H1 (cell line): ENCODE measurements at regions not wholly inside any gene's neighbourhood (a gene's known extent, or its start where the extent isn't known, plus 50 kb on each side); places are given as distances from the start of the nearest gene placed in this dataset.

Source experiments
- CTCF ChIA-PET: fragments of 300-600 bp; sonication (Branson Sonifier 250); formaldehyde crosslinking; loops from one replicate; lab custom pipeline; 2021; ENCODE audit not compliant: partially characterized antibody; lab: Charles Lee
- POLR2A ChIA-PET: fragments of 300-600 bp; sonication (Branson Sonifier 250); formaldehyde crosslinking; loops from one replicate; lab custom pipeline; 2021; ENCODE audit warnings: inconsistent platforms; ENCODE audit not compliant: partially characterized antibody; lab: Charles Lee
- DNase-seq, 2 experiments: peaks; one replicate each; pipeline versions ENCODE4 v3.0.0 to v3.0.0-alpha.2; 2010 to 2022; ENCODE audit warnings: low spot score in 2 of 2, low read depth in 1 of 2, mixed read lengths in 1 of 2
- FAIRE-seq: peaks from 2 replicates; lab custom pipeline; 2011; peaks lifted over from hg19 to GRCh38; lab: Jason Lieb, UNC
- H2AFZ ChIP-seq: 2 replicates; pipeline ENCODE4 v1.8.1; 2012; ENCODE audit warnings: low read length, inconsistent platforms
- H2AK5ac ChIP-seq: 2 replicates; pipeline ENCODE4 v1.6.1; 2013; ENCODE audit warnings: low read depth, low read length
- H2BK120ac ChIP-seq: replicated peaks from 2 replicates; pipeline ENCODE3; 2013; ENCODE audit warnings: low read depth, low read length, inconsistent platforms
- H2BK12ac ChIP-seq: 2 replicates; pipeline ENCODE4 v1.6.1; 2013; ENCODE audit warnings: low read depth, low read length
- H2BK15ac ChIP-seq: 2 replicates; pipeline ENCODE4 v1.6.1; 2013; ENCODE audit warnings: low read length
- H2BK20ac ChIP-seq: 2 replicates; pipeline ENCODE4 v1.6.1; 2013; ENCODE audit warnings: low read length
- H2BK5ac ChIP-seq: 2 replicates; pipeline ENCODE4 v1.6.1; 2013; ENCODE audit warnings: low read depth, low read length
- H3K14ac ChIP-seq: 2 replicates; pipeline ENCODE4 v1.6.1; 2013; ENCODE audit warnings: inconsistent platforms; ENCODE audit not compliant: insufficient read length
- H3K18ac ChIP-seq: 2 replicates; pipeline ENCODE4 v1.6.1; 2013; ENCODE audit warnings: low read length; ENCODE audit errors: extremely low read depth
- H3K23ac ChIP-seq: 2 replicates; pipeline ENCODE4 v1.6.1; 2013; ENCODE audit warnings: inconsistent platforms; ENCODE audit not compliant: insufficient read length
- H3K23me2 ChIP-seq: 2 replicates; pipeline ENCODE4 v1.6.1; 2013; ENCODE audit warnings: low read depth, low read length
- H3K27ac ChIP-seq: 2 replicates; pipeline ENCODE4 v1.6.1; 2011; ENCODE audit warnings: low read depth, low read length, inconsistent platforms
- H3K27me3 ChIP-seq, 4 experiments: replicated peaks in 1 of 4; 1 replicate in 1 of 4; 2 replicates in 3 of 4; pipeline versions ENCODE4 v1.6.1 to v1.8.1; 2011 to 2013; ENCODE audit warnings: low read length in 3 of 4, mild to moderate bottlenecking in 3 of 4, inconsistent platforms in 2 of 4, mixed read lengths in 2 of 4, moderate library complexity in 1 of 4; ENCODE audit not compliant: control insufficient read depth in 3 of 4, insufficient read depth in 3 of 4; ENCODE audit errors: extremely low read depth in 1 of 4
- H3K36me3 ChIP-seq, 4 experiments: 2 replicates each; pipeline versions ENCODE4 v1.6.1 to v1.8.1; 2011 to 2013; ENCODE audit warnings: mild to moderate bottlenecking in 4 of 4, low read length in 3 of 4, moderate library complexity in 2 of 4, control low read depth in 1 of 4, inconsistent platforms in 1 of 4; ENCODE audit not compliant: insufficient read depth in 4 of 4, control insufficient read depth in 2 of 4
- H3K4ac ChIP-seq: replicated peaks from 2 replicates; pipeline ENCODE3; 2013; ENCODE audit warnings: low read length, low read depth, mixed read lengths, inconsistent platforms; ENCODE audit not compliant: insufficient read length
- H3K4me1 ChIP-seq, 4 experiments: replicated peaks in 1 of 4; 1 replicate in 1 of 4; 2 replicates in 3 of 4; pipeline versions ENCODE4 v1.6.1 to v1.8.1; 2011 to 2013; ENCODE audit warnings: low read length in 3 of 4, inconsistent platforms in 2 of 4, mixed read lengths in 1 of 4; ENCODE audit not compliant: insufficient read depth in 4 of 4, control insufficient read depth in 3 of 4
- H3K4me2 ChIP-seq, 2 experiments: 2 replicates each; pipeline versions ENCODE4 v1.6.1 to v1.8.1; 2011 to 2013; ENCODE audit warnings: low read depth in 2 of 2, low read length in 2 of 2, control low read depth in 1 of 2, inconsistent platforms in 1 of 2, mild to moderate bottlenecking in 1 of 2; ENCODE audit not compliant: insufficient read depth in 1 of 2
- H3K4me3 ChIP-seq, 4 experiments: fragments of 200-600, 300-600 bp in 1 of 4; sonication (generic), shearing (Covaris generic), sonication (Bioruptor Twin) in 1 of 4; 2 replicates each; pipeline versions ENCODE4 v1.5.1 to v1.8.1; 2011 to 2016; ENCODE audit warnings: low read length in 4 of 4, low read depth in 3 of 4, control low read depth in 2 of 4, inconsistent platforms in 2 of 4, mild to moderate bottlenecking in 2 of 4, mixed read lengths in 1 of 4, moderate library complexity in 1 of 4; ENCODE audit not compliant: insufficient read depth in 2 of 4; ENCODE audit errors: extremely low read depth in 1 of 4
- H3K56ac ChIP-seq: replicated peaks from 2 replicates; pipeline ENCODE3; 2013; ENCODE audit warnings: low read depth, mild to moderate bottlenecking, mixed read lengths, low read length, inconsistent platforms; ENCODE audit not compliant: insufficient read length
- H3K79me1 ChIP-seq: 2 replicates; pipeline ENCODE4 v1.6.1; 2013; ENCODE audit warnings: low read depth, low read length, control low read depth
- H3K79me2 ChIP-seq, 2 experiments: 2 replicates each; pipeline versions ENCODE4 v1.6.1 to v1.8.1; 2012 to 2013; ENCODE audit warnings: low read length in 2 of 2, mild to moderate bottlenecking in 2 of 2, inconsistent platforms in 1 of 2; ENCODE audit not compliant: insufficient read depth in 2 of 2, control insufficient read depth in 1 of 2
- H3K9ac ChIP-seq, 4 experiments: replicated peaks in 1 of 4; 1 replicate in 1 of 4; 2 replicates in 3 of 4; pipeline versions ENCODE4 v1.6.1 to v1.8.1; 2011 to 2013; ENCODE audit warnings: low read depth in 3 of 4, low read length in 3 of 4, control low read depth in 2 of 4, mild to moderate bottlenecking in 2 of 4, moderate library complexity in 2 of 4, inconsistent platforms in 1 of 4; ENCODE audit errors: extremely low read depth in 1 of 4
- H3K9me3 ChIP-seq, 2 experiments: 2 replicates each; pipeline versions ENCODE4 v1.6.1 to v1.8.1; 2012 to 2013; ENCODE audit warnings: mild to moderate bottlenecking in 2 of 2, moderate library complexity in 2 of 2, control low read depth in 1 of 2, inconsistent platforms in 1 of 2, low read depth in 1 of 2, low read length in 1 of 2, mixed read lengths in 1 of 2; ENCODE audit not compliant: insufficient read depth in 2 of 2
- H4K20me1 ChIP-seq, 2 experiments: replicated peaks in 1 of 2; 2 replicates each; pipeline versions ENCODE3 to v1.8.1; 2011 to 2013; ENCODE audit warnings: inconsistent platforms in 2 of 2, low read length in 2 of 2, mild to moderate bottlenecking in 1 of 2; ENCODE audit not compliant: insufficient read depth in 2 of 2, control insufficient read depth in 1 of 2
- H4K5ac ChIP-seq: 2 replicates; pipeline ENCODE4 v1.6.1; 2013; ENCODE audit warnings: low read length, low read depth, mixed read lengths, inconsistent platforms; ENCODE audit not compliant: insufficient read length
- H4K8ac ChIP-seq: 2 replicates; pipeline ENCODE4 v1.8.0; 2013; ENCODE audit warnings: mild to moderate bottlenecking, moderate library complexity, low read length, inconsistent platforms; ENCODE audit not compliant: insufficient read depth; ENCODE audit errors: extremely low read depth
- H4K91ac ChIP-seq: replicated peaks from 2 replicates; pipeline ENCODE3; 2013; ENCODE audit warnings: low read length, mixed read lengths, inconsistent platforms; ENCODE audit not compliant: insufficient read length
- BRCA1 ChIP-seq: IDR thresholded peaks from 2 replicates; pipeline ENCODE4 v1.6.1; 2012; ENCODE audit warnings: low read depth, low read length, improper control_type of control experiment
- CEBPB ChIP-seq: IDR thresholded peaks from 2 replicates; pipeline ENCODE4 v1.6.1; 2012; ENCODE audit warnings: low read depth, low read length
- CHD2 ChIP-seq: IDR thresholded peaks from 2 replicates; pipeline ENCODE4 v1.6.1; 2012; ENCODE audit warnings: low read length, improper control_type of control experiment
- CTCF ChIP-seq, 3 experiments: IDR thresholded peaks; 1 replicate in 2 of 3; 2 replicates in 1 of 3; pipeline versions ENCODE4 v1.5.1 to v1.6.1; 2011; ENCODE audit warnings: low read length in 3 of 3, mild to moderate bottlenecking in 3 of 3, inconsistent platforms in 2 of 3, low read depth in 1 of 3, moderate library complexity in 1 of 3; ENCODE audit not compliant: insufficient read depth in 1 of 3; ENCODE audit errors: control extremely low read depth in 1 of 3
- FOSL1 ChIP-seq: IDR thresholded peaks from 2 replicates; pipeline ENCODE4 v1.6.1; 2011; ENCODE audit warnings: mild to moderate bottlenecking, low read depth, low read length, moderate library complexity; ENCODE audit not compliant: insufficient read depth
- HDAC2 ChIP-seq, 2 experiments: fragments of 300-600 bp in 1 of 2; sonication (generic) in 1 of 2; IDR thresholded peaks; 2 replicates each; pipeline ENCODE4 v1.6.1; 2011 to 2012; ENCODE audit warnings: low read depth in 2 of 2, low read length in 2 of 2, mild to moderate bottlenecking in 2 of 2, moderate library complexity in 2 of 2, borderline replicate concordance in 1 of 2, inconsistent platforms in 1 of 2
- KDM1A ChIP-seq: fragments of 200-600, 300-600 bp; sonication (generic); IDR thresholded peaks from 2 replicates; pipeline ENCODE4 v1.7.1; 2016; ENCODE audit warnings: mild to moderate bottlenecking, low read length, borderline replicate concordance
- KDM4A ChIP-seq: IDR thresholded peaks from one replicate; pipeline ENCODE4 v1.7.1; 2012; ENCODE audit warnings: low read depth, mild to moderate bottlenecking, moderate library complexity, low read length, inconsistent platforms; ENCODE audit not compliant: severe bottlenecking
- POU5F1 ChIP-seq: IDR thresholded peaks from 2 replicates; pipeline ENCODE4 v1.6.1; 2011; ENCODE audit warnings: low read depth, mild to moderate bottlenecking, low read length, moderate library complexity
- RAD21 ChIP-seq, 2 experiments: IDR thresholded peaks in 1 of 2; conservative IDR thresholded peaks in 1 of 2; 2 replicates each; pipeline ENCODE4 v1.6.1; 2011; ENCODE audit warnings: low read depth in 2 of 2, low read length in 2 of 2, improper control_type of control experiment in 1 of 2, inconsistent platforms in 1 of 2, mild to moderate bottlenecking in 1 of 2, moderate library complexity in 1 of 2
- WGBS, 2 experiments: shearing (Covaris generic) in 1 of 2; methylation state at CpG; one replicate each; pipeline versions ENCODE4 v1.1.6 to v1.1.7; 2013 to 2015; ENCODE audit warnings: low lambda C conversion rate in 2 of 2, mixed read lengths in 2 of 2, inconsistent platforms in 1 of 2, low coverage in 1 of 2, missing lambda C conversion rate in 1 of 2; ENCODE audit not compliant: insufficient replicate concordance in 2 of 2, insufficient coverage in 1 of 2, insufficient read length in 1 of 2; ENCODE audit errors: extremely low coverage in 1 of 2, missing lambda C conversion rate in 1 of 2; 5-methylcytosine and 5-hydroxymethylcytosine counted together

GRCh38 chr2:54377901-54378493 lies 78.1 kb upstream of the SPTBN1 start:
- H2BK20ac ChIP-seq = no peak overlapping the region
- WGBS, 2 experiments = 68% methylated on average over 10 of the region's 10 CpGs; no CpG with 5 or more reads in 1 of the 2 experiments
- POLR2A ChIA-PET = interaction anchor here (1.2 kb wide), 1 partner anchor 10 kb away, joined by 3 read pairs; no protein-coding TSS in a partner anchor
- H3K27ac ChIP-seq = no peak overlapping the region
- H2AFZ ChIP-seq = peak overlapping the region; percentile 55; the same call in 1 of the 2 replicates
- no peaks in the 10 kb centered on the region for H3K9me3 ChIP-seq
- CTCF ChIA-PET = interaction anchor here (0.6 to 1.7 kb wide), 3 partner anchors 31 to 970 kb away, joined by 3 to 5 read pairs (median 3); no protein-coding TSS in a partner anchor
- 0 out of 7 replicates have a peak, but pooled peaks cover 0 to 3% (median 0%) of the 10 kb centered on the region in 4 experiments for H3K27me3 ChIP-seq
- no peak overlapping the region for H3K4ac ChIP-seq
- no peak overlapping the region for H3K4me3 ChIP-seq
- DNase-seq = no peak
- no peaks in the 10 kb centered on the region for H3K79me1 ChIP-seq
- no peak overlapping the region for H3K56ac ChIP-seq
- H2BK12ac ChIP-seq = no peak overlapping the region
- H3K23ac ChIP-seq = no peak overlapping the region
- no peak overlapping the region for H4K8ac ChIP-seq
- no peaks in the 10 kb centered on the region for H3K36me3 ChIP-seq
- H3K4me1 ChIP-seq = peaks cover 0 to 18% (median 2%) of the 10 kb centered on the region in 4 experiments; a peak in 3 of 7 replicates
- H4K91ac ChIP-seq = no peak overlapping the region
- H3K9ac ChIP-seq = no peak overlapping the region
- no peak overlapping the region for H3K18ac ChIP-seq
- no peak for FAIRE-seq
- H2AK5ac ChIP-seq = no peak overlapping the region
- no peak overlapping the region for H2BK120ac ChIP-seq
- H3K4me2 ChIP-seq = no peak overlapping the region
- no peaks in the 10 kb centered on the region for H3K79me2 ChIP-seq
- no peaks in the 10 kb centered on the region for H4K20me1 ChIP-seq
- H2BK15ac ChIP-seq = no peak overlapping the region
- H3K23me2 ChIP-seq = no peaks in the 10 kb centered on the region
- H3K14ac ChIP-seq = no peak overlapping the region
- H2BK5ac ChIP-seq = no peak overlapping the region
- H4K5ac ChIP-seq = no peak overlapping the region
- TF ChIP-seq BRCA1 (no peak; the same call in 1 of the 2 replicates), CHD2 (no peak), POU5F1 (no peak), CTCF (IDR thresholded peaks at IDR 0.05; ENCODE audit: control extremely low read depth in 1 of 3, insufficient read depth in 1 of 3, low read depth in 1 of 3, low read length in 3 of 3) (no peak), KDM4A (no peak), HDAC2 (IDR thresholded peaks at IDR 0.05; ENCODE audit: borderline replicate concordance in 1 of 2, low read depth in 2 of 2, low read length in 2 of 2) (no peak), CEBPB (no peak), KDM1A (no peak), FOSL1 (no peak), RAD21 (IDR thresholded peaks at IDR 0.05 in 1 of 2, conservative IDR thresholded peaks at IDR 0.05 in 1 of 2; ENCODE audit: low read depth in 2 of 2, low read length in 2 of 2) (no peak)
